ENCODE measurements at regions not wholly inside any gene's neighbourhood (a gene's known extent, or its start where the extent isn't known, plus 50 kb on each side); places are given as distances from the start of the nearest gene placed in this dataset.

- ChIA-PET POLR2A (no interaction called here), CTCF (no interaction called here)
- Histone ChIP-seq H3K36me3 (ENCODE audit: control insufficient read depth in 2 of 2, extremely low read depth in 1 of 2, insufficient read depth in 1 of 2, low read length in 1 of 2) (no peaks in the 10 kb centered on the region), H3K27me3 (replicated peaks in 1 of 2; ENCODE audit: control insufficient read depth in 2 of 2, extremely low read depth in 1 of 2, insufficient read depth in 2 of 2, low read length in 1 of 2) (peaks cover 0 to 2% of the 10 kb centered on the region in 2 experiments), H3K27ac (ENCODE audit: low read length) (no peak overlapping the region), H3K9me3 (no peaks in the 10 kb centered on the region), H3K4me1 (ENCODE audit: control insufficient read depth in 1 of 2, extremely low read depth in 1 of 2, insufficient read depth in 2 of 2, low read length in 2 of 2) (no peaks in the 10 kb centered on the region), H3K4me3 (ENCODE audit: control insufficient read depth in 1 of 2, extremely low read depth in 1 of 2, low read length in 1 of 2) (no peak overlapping the region)
- Mint-ChIP-seq H3K4me1 (no peaks in the 10 kb centered on the region), H3K36me3 (no peaks in the 10 kb centered on the region), H3K9me3 (peaks cover 14 to 27% (median 17%) of the 10 kb centered on the region in 3 donors), H3K4me3 (no peak overlapping the region), H3K27ac (no peak overlapping the region), H3K27me3 (no peaks in the 10 kb centered on the region)
- ATAC-seq (replicated peaks in 1 of 4) (no peak), DNase-seq (no peak)
- WGBS (ENCODE audit: insufficient coverage), result 90% methylated on average over 3 of the region's 3 CpGs
These were observed 149.2 kb upstream of the TOX3 start for GRCh38 chr16:52696126-52696525.

GRCh38 chr16:52690468-52690867 lies 143.5 kb upstream of the TOX3 start:
- no peak overlapping the region for H3K4me3 ChIP-seq (ENCODE audit: control insufficient read depth in 1 of 2, extremely low read depth in 1 of 2, low read length in 1 of 2)
- Mint-ChIP-seq H3K9me3 (peaks cover 14 to 26% (median 23%) of the 10 kb centered on the region in 3 donors), H3K36me3 (no peaks in the 10 kb centered on the region), H3K4me3 (no peak overlapping the region), H3K27me3 (no peaks in the 10 kb centered on the region), H3K4me1 (no peaks in the 10 kb centered on the region), H3K27ac (no peak overlapping the region)
- H3K27me3 ChIP-seq (replicated peaks in 1 of 2; ENCODE audit: control insufficient read depth in 2 of 2, extremely low read depth in 1 of 2, insufficient read depth in 2 of 2, low read length in 1 of 2), result no peaks in the 10 kb centered on the region
- POLR2A ChIA-PET, result no interaction called here
- no peak overlapping the region for H3K27ac ChIP-seq (ENCODE audit: low read length)
- CTCF ChIA-PET, result no interaction called here
- no peaks in the 10 kb centered on the region for H3K4me1 ChIP-seq (ENCODE audit: control insufficient read depth in 1 of 2, extremely low read depth in 1 of 2, insufficient read depth in 2 of 2, low read length in 2 of 2)
- H3K9me3 ChIP-seq, result no peaks in the 10 kb centered on the region
- WGBS (ENCODE audit: insufficient coverage), result no CpG with 5 or more reads among the region's 1 CpG
- ATAC-seq (replicated peaks in 1 of 4) (no peak), DNase-seq (no peak)
- no peaks in the 10 kb centered on the region for H3K36me3 ChIP-seq (ENCODE audit: control insufficient read depth in 2 of 2, extremely low read depth in 1 of 2, insufficient read depth in 1 of 2, low read length in 1 of 2)

GRCh38 chr16:52680993-52681392 lies 134.1 kb upstream of the TOX3 start:
- Histone ChIP-seq H3K9me3 (no peaks in the 10 kb centered on the region), H3K4me1 (ENCODE audit: control insufficient read depth in 1 of 2, extremely low read depth in 1 of 2, insufficient read depth in 2 of 2, low read length in 2 of 2) (no peaks in the 10 kb centered on the region), H3K27me3 (replicated peaks in 1 of 2; ENCODE audit: control insufficient read depth in 2 of 2, extremely low read depth in 1 of 2, insufficient read depth in 2 of 2, low read length in 1 of 2) (no peaks in the 10 kb centered on the region), H3K27ac (ENCODE audit: low read length) (no peak overlapping the region), H3K4me3 (ENCODE audit: control insufficient read depth in 1 of 2, extremely low read depth in 1 of 2, low read length in 1 of 2) (no peak overlapping the region), H3K36me3 (ENCODE audit: control insufficient read depth in 2 of 2, extremely low read depth in 1 of 2, insufficient read depth in 1 of 2, low read length in 1 of 2) (no peaks in the 10 kb centered on the region)
- Mint-ChIP-seq H3K27me3 (no peaks in the 10 kb centered on the region), H3K9me3 (peaks cover 10 to 29% (median 18%) of the 10 kb centered on the region in 3 donors), H3K36me3 (no peaks in the 10 kb centered on the region), H3K4me1 (no peaks in the 10 kb centered on the region), H3K27ac (no peak overlapping the region), H3K4me3 (no peak overlapping the region)
- CTCF ChIA-PET, result no interaction called here
- POLR2A ChIA-PET, result no interaction called here
- DNase-seq (no peak), ATAC-seq (replicated peaks in 1 of 4) (no peak)
- 100% methylated on average over 1 of the region's 1 CpG for WGBS (ENCODE audit: insufficient coverage)

GRCh38 chr16:52677501-52677900 lies 130.6 kb upstream of the TOX3 start:
- Histone ChIP-seq H3K4me1 (ENCODE audit: control insufficient read depth in 1 of 2, extremely low read depth in 1 of 2, insufficient read depth in 2 of 2, low read length in 2 of 2) (no peaks in the 10 kb centered on the region), H3K27me3 (replicated peaks in 1 of 2; ENCODE audit: control insufficient read depth in 2 of 2, extremely low read depth in 1 of 2, insufficient read depth in 2 of 2, low read length in 1 of 2) (no peaks in the 10 kb centered on the region), H3K36me3 (ENCODE audit: control insufficient read depth in 2 of 2, extremely low read depth in 1 of 2, insufficient read depth in 1 of 2, low read length in 1 of 2) (no peaks in the 10 kb centered on the region), H3K4me3 (ENCODE audit: control insufficient read depth in 1 of 2, extremely low read depth in 1 of 2, low read length in 1 of 2) (no peak overlapping the region), H3K27ac (ENCODE audit: low read length) (no peak overlapping the region), H3K9me3 (no peaks in the 10 kb centered on the region)
- H3K4me3 Mint-ChIP-seq, result no peak overlapping the region
- ATAC-seq (replicated peaks in 1 of 4), result no peak
- no peaks in the 10 kb centered on the region for H3K4me1 Mint-ChIP-seq
- no peak overlapping the region for H3K27ac Mint-ChIP-seq
- DNase-seq, result no peak
- H3K27me3 Mint-ChIP-seq, result no peaks in the 10 kb centered on the region
- ChIA-PET CTCF (no interaction called here), POLR2A (no interaction called here)
- H3K9me3 Mint-ChIP-seq, result peaks cover 11 to 14% (median 12%) of the 10 kb centered on the region in 3 donors
- no CpG with 5 or more reads among the region's 2 CpGs for WGBS (ENCODE audit: insufficient coverage)
- H3K36me3 Mint-ChIP-seq, result no peaks in the 10 kb centered on the region

GRCh38 chr16:52676959-52677358 lies 130.0 kb upstream of the TOX3 start:
- CTCF ChIA-PET, result no interaction called here
- Histone ChIP-seq H3K9me3 (no peaks in the 10 kb centered on the region), H3K36me3 (ENCODE audit: control insufficient read depth in 2 of 2, extremely low read depth in 1 of 2, insufficient read depth in 1 of 2, low read length in 1 of 2) (no peaks in the 10 kb centered on the region), H3K27me3 (replicated peaks in 1 of 2; ENCODE audit: control insufficient read depth in 2 of 2, extremely low read depth in 1 of 2, insufficient read depth in 2 of 2, low read length in 1 of 2) (no peaks in the 10 kb centered on the region), H3K27ac (ENCODE audit: low read length) (no peak overlapping the region), H3K4me1 (ENCODE audit: control insufficient read depth in 1 of 2, extremely low read depth in 1 of 2, insufficient read depth in 2 of 2, low read length in 2 of 2) (no peaks in the 10 kb centered on the region), H3K4me3 (ENCODE audit: control insufficient read depth in 1 of 2, extremely low read depth in 1 of 2, low read length in 1 of 2) (no peak overlapping the region)
- Mint-ChIP-seq H3K27ac (no peak overlapping the region), H3K4me1 (no peaks in the 10 kb centered on the region), H3K9me3 (peaks cover 11 to 16% (median 12%) of the 10 kb centered on the region in 3 donors), H3K4me3 (no peak overlapping the region), H3K36me3 (no peaks in the 10 kb centered on the region), H3K27me3 (no peaks in the 10 kb centered on the region)
- no peak for DNase-seq
- POLR2A ChIA-PET, result no interaction called here
- ATAC-seq (replicated peaks in 1 of 4), result no peak

- Histone ChIP-seq H3K27me3 (replicated peaks in 1 of 2; ENCODE audit: control insufficient read depth in 2 of 2, extremely low read depth in 1 of 2, insufficient read depth in 2 of 2, low read length in 1 of 2) (no peaks in the 10 kb centered on the region), H3K9me3 (no peaks in the 10 kb centered on the region), H3K36me3 (ENCODE audit: control insufficient read depth in 2 of 2, extremely low read depth in 1 of 2, insufficient read depth in 1 of 2, low read length in 1 of 2) (no peaks in the 10 kb centered on the region), H3K4me1 (ENCODE audit: control insufficient read depth in 1 of 2, extremely low read depth in 1 of 2, insufficient read depth in 2 of 2, low read length in 2 of 2) (no peaks in the 10 kb centered on the region), H3K4me3 (ENCODE audit: control insufficient read depth in 1 of 2, extremely low read depth in 1 of 2, low read length in 1 of 2) (no peak overlapping the region), H3K27ac (ENCODE audit: low read length) (no peak overlapping the region)
- POLR2A ChIA-PET, result no interaction called here
- Mint-ChIP-seq H3K9me3 (peaks cover 6 to 14% (median 6%) of the 10 kb centered on the region in 3 donors), H3K27me3 (no peaks in the 10 kb centered on the region), H3K4me3 (no peak overlapping the region), H3K36me3 (no peaks in the 10 kb centered on the region), H3K27ac (no peak overlapping the region), H3K4me1 (no peaks in the 10 kb centered on the region)
- CTCF ChIA-PET, result no interaction called here
- ATAC-seq (replicated peaks in 1 of 4) (no peak), DNase-seq (no peak)
- no CpG with 5 or more reads among the region's 1 CpG for WGBS (ENCODE audit: insufficient coverage)
These were observed 124.6 kb upstream of the TOX3 start for GRCh38 chr16:52671590-52671989.

GRCh38 chr16:52657924-52658323 lies 111.0 kb upstream of the TOX3 start:
- WGBS (ENCODE audit: insufficient coverage), result 78% methylated on average over 3 of the region's 3 CpGs
- ATAC-seq (replicated peaks in 1 of 4), result no peak
- no peak for DNase-seq
- Histone ChIP-seq H3K36me3 (ENCODE audit: control insufficient read depth in 2 of 2, extremely low read depth in 1 of 2, insufficient read depth in 1 of 2, low read length in 1 of 2) (no peaks in the 10 kb centered on the region), H3K27ac (ENCODE audit: low read length) (no peak overlapping the region), H3K4me1 (ENCODE audit: control insufficient read depth in 1 of 2, extremely low read depth in 1 of 2, insufficient read depth in 2 of 2, low read length in 2 of 2) (no peaks in the 10 kb centered on the region), H3K27me3 (replicated peaks in 1 of 2; ENCODE audit: control insufficient read depth in 2 of 2, extremely low read depth in 1 of 2, insufficient read depth in 2 of 2, low read length in 1 of 2) (no peaks in the 10 kb centered on the region), H3K9me3 (no peaks in the 10 kb centered on the region), H3K4me3 (ENCODE audit: control insufficient read depth in 1 of 2, extremely low read depth in 1 of 2, low read length in 1 of 2) (no peak overlapping the region)
- Mint-ChIP-seq H3K9me3 (peaks cover 14 to 26% (median 17%) of the 10 kb centered on the region in 3 donors), H3K27me3 (no peaks in the 10 kb centered on the region), H3K36me3 (no peaks in the 10 kb centered on the region), H3K4me1 (no peaks in the 10 kb centered on the region), H3K27ac (no peak overlapping the region), H3K4me3 (no peak overlapping the region)
- CTCF ChIA-PET, result no interaction called here
- POLR2A ChIA-PET, result no interaction called here
